Smooth muscle cell (in vitro differentiated cells): ENCODE measurements at regions not wholly inside any gene's neighbourhood (a gene's known extent, or its start where the extent isn't known, plus 50 kb on each side); places are given as distances from the start of the nearest gene placed in this dataset.

Source experiments
- DNase-seq: peaks from one replicate; lab custom pipeline; 2025; ENCODE audit not compliant: unreplicated experiment; lab: John Stamatoyannopoulos, UW
- H2AFZ ChIP-seq: fragments of 200-600 bp; sonication (generic); 2 replicates; pipeline ENCODE4 v1.6.0; 2016; ENCODE audit warnings: antibody characterized with exemption, low read depth, mild to moderate bottlenecking
- H3F3A ChIP-seq: fragments of 200-600 bp; sonication (generic); 2 replicates; pipeline ENCODE4 v1.6.0; 2017; ENCODE audit warnings: antibody characterized with exemption, low read depth
- H3K27ac ChIP-seq: fragments of 200-600 bp; sonication (generic); 2 replicates; pipeline ENCODE4 v1.5.1; 2016; ENCODE audit warnings: low read depth, mild to moderate bottlenecking
- H3K27me3 ChIP-seq: fragments of 200-600 bp; sonication (generic); 2 replicates; pipeline ENCODE4 v1.6.1; 2016; ENCODE audit warnings: low read depth, mild to moderate bottlenecking
- H3K36me3 ChIP-seq: fragments of 200-600 bp; sonication (generic); 2 replicates; pipeline ENCODE4 v1.5.1; 2016; ENCODE audit warnings: low read depth
- H3K4me1 ChIP-seq: fragments of 200-600 bp; sonication (generic); 2 replicates; pipeline ENCODE4 v1.5.1; 2016; ENCODE audit warnings: low read depth
- H3K4me2 ChIP-seq: fragments of 200-600 bp; sonication (generic); 2 replicates; pipeline ENCODE4 v1.6.0; 2016; ENCODE audit warnings: mild to moderate bottlenecking
- H3K4me3 ChIP-seq: fragments of 200-600 bp; sonication (generic); 2 replicates; pipeline ENCODE4 v1.5.1; 2016; ENCODE audit warnings: mild to moderate bottlenecking
- H3K79me2 ChIP-seq: fragments of 200-600 bp; sonication (generic); 2 replicates; pipeline ENCODE4 v1.6.0; 2016; ENCODE audit warnings: low read depth, mild to moderate bottlenecking
- H3K9ac ChIP-seq: fragments of 200-600 bp; sonication (generic); 2 replicates; pipeline ENCODE4 v1.6.0; 2016; ENCODE audit warnings: low read depth
- H3K9me3 ChIP-seq: fragments of 200-600 bp; sonication (generic); replicated peaks from 2 replicates; pipeline ENCODE4 v1.5.1; 2016; ENCODE audit warnings: low read depth
- H4K20me1 ChIP-seq: fragments of 200-600 bp; sonication (generic); 2 replicates; pipeline ENCODE4 v1.6.0; 2016; ENCODE audit warnings: low read depth
- WGBS: methylation state at CpG from one replicate; pipeline ENCODE4 v1.1.7; 2016; ENCODE audit warnings: low lambda C conversion rate; 5-methylcytosine and 5-hydroxymethylcytosine counted together
- TF ChIP-seq, protein P1 (sequence below): fragments of 200-600 bp; sonication (generic); IDR thresholded peaks from 2 replicates; pipeline ENCODE4 v1.5.1; 2017; ENCODE audit warnings: borderline replicate concordance, mild to moderate bottlenecking, antibody characterized with exemption; ENCODE audit not compliant: insufficient read depth, poor library complexity, severe bottlenecking

DNA sequence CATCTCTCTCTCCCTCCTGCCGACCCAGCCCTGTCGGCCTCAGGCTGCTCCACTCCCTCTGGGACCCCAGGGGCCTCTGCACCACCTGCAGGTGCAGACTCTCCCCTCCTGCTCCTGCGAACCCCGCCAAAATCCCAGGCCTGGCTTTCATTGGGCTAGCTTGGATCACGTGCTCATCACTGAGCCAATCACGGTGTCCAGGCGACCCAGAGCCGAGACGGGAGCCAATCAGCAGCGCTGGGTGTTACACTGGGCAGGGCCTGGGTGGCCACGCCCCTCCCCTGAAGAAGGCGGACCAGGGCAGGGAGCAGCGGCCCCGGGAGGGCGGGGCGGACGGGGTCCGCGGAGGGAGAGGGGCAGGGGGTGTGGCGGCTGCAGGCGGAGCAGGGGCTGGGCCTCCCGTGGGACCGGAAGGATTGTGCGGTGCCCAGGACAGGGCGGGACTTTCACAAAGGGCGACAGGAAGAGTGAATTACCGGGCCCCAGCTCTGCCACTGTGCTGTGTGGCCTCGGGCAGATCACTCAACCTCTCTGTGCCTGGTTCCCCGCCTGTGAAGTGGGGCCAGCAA lies 66.6 kb upstream of the FBRSL1 start:
- Histone ChIP-seq H4K20me1 (no peaks in the 10 kb centered on the region), H3K9me3 (no peaks in the 10 kb centered on the region), H3K4me3 (no peak overlapping the region), H3K9ac (no peak overlapping the region), H3K79me2 (no peaks in the 10 kb centered on the region), H3F3A (no peaks in the 10 kb centered on the region), H3K4me1 (peaks cover 14% of the 10 kb centered on the region), H3K27me3 (peaks cover 38% of the 10 kb centered on the region), H3K36me3 (no peaks in the 10 kb centered on the region), H3K4me2 (no peak overlapping the region), H2AFZ (no peak overlapping the region), H3K27ac (no peak overlapping the region)
- 93% methylated on average over 15 of the region's 29 CpGs for WGBS
- TF ChIP-seq, protein P1, sequence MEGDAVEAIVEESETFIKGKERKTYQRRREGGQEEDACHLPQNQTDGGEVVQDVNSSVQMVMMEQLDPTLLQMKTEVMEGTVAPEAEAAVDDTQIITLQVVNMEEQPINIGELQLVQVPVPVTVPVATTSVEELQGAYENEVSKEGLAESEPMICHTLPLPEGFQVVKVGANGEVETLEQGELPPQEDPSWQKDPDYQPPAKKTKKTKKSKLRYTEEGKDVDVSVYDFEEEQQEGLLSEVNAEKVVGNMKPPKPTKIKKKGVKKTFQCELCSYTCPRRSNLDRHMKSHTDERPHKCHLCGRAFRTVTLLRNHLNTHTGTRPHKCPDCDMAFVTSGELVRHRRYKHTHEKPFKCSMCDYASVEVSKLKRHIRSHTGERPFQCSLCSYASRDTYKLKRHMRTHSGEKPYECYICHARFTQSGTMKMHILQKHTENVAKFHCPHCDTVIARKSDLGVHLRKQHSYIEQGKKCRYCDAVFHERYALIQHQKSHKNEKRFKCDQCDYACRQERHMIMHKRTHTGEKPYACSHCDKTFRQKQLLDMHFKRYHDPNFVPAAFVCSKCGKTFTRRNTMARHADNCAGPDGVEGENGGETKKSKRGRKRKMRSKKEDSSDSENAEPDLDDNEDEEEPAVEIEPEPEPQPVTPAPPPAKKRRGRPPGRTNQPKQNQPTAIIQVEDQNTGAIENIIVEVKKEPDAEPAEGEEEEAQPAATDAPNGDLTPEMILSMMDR: no peak
- no peak for DNase-seq

DNA sequence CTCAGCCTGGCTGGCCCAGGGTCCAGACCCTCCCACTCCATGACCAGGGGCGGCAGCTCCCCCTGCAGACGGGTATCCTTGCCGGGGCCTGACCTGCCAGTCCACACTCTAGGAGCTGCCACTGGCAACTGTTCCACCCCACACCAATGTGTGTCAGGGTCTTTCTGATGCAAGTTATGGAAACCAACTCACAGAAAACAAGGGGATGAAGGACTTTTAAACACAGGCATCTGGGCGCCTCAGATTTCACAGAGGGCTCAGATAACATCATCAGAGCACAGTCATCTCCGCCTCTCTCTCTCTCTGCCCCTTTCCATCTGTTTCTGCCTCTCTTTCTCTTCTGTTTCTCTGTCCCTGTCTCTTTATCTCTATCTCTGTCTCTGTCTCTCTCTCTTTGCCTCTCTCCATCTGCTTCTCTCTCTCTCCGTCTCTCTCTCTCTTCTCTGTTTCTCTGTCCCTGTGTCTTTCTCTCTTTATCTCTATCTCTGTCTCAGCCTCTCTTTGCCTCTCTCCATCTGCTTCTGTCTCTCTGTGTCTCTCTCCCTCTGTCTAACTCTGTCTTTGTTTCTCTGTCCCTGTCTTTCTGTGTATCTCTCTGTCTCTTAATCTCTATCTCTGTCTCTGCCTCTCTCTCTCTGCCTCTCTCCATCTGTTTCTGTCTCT lies 67.4 kb upstream of the FBRSL1 start:
- peaks cover 38% of the 10 kb centered on the region for H3K27me3 ChIP-seq
- no peak overlapping the region for H3K27ac ChIP-seq
- H3K36me3 ChIP-seq: no peaks in the 10 kb centered on the region
- no peak overlapping the region for H3K4me3 ChIP-seq
- no peak for DNase-seq
- TF ChIP-seq, protein P1: no peak
- H3K9ac ChIP-seq: no peak overlapping the region
- H4K20me1 ChIP-seq: no peaks in the 10 kb centered on the region
- WGBS: 32% methylated on average over 6 of the region's 6 CpGs
- H2AFZ ChIP-seq: no peak overlapping the region
- H3K4me1 ChIP-seq: peaks cover 11% of the 10 kb centered on the region
- H3K9me3 ChIP-seq: no peaks in the 10 kb centered on the region
- no peaks in the 10 kb centered on the region for H3K79me2 ChIP-seq
- no peaks in the 10 kb centered on the region for H3F3A ChIP-seq
- H3K4me2 ChIP-seq: no peak overlapping the region

DNA sequence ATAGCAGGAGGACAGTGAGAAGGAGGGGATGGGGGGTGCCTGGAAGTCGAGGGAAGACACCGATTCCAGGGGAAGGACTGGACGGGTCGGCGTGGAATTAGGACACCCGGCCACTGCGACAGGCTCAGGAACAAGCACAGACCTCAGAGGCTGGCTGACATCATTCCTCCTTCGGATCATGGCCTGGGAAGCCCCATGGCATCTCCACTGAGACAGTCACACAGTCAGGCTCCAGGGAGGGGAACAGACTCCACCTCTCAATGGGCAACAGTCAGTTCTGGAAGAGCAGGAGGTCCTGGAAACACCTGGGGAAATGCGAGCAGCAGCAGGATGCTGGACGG lies 67.9 kb upstream of the FBRSL1 start:
- Histone ChIP-seq H3K4me1 (peaks cover 11% of the 10 kb centered on the region), H3K27me3 (peaks cover 38% of the 10 kb centered on the region), H2AFZ (no peak overlapping the region), H3K27ac (no peak overlapping the region), H3K79me2 (no peaks in the 10 kb centered on the region), H3K9ac (no peak overlapping the region), H3K9me3 (no peaks in the 10 kb centered on the region), H3K36me3 (no peaks in the 10 kb centered on the region), H3F3A (no peaks in the 10 kb centered on the region), H3K4me2 (no peak overlapping the region), H4K20me1 (no peaks in the 10 kb centered on the region), H3K4me3 (no peak overlapping the region)
- 73% methylated on average over 10 of the region's 10 CpGs for WGBS
- DNase-seq: no peak
- TF ChIP-seq, protein P1: no peak
